ENCODE measurements at regions not wholly inside any gene's neighbourhood (a gene's known extent, or its start where the extent isn't known, plus 50 kb on each side); places are given as distances from the start of the nearest gene placed in this dataset.
"Not testable (repeated sequence)": the region's sequence is repeated elsewhere in the genome, so short reads cannot be mapped to it uniquely, and the experiment has no call there.

- Histone ChIP-seq H3K27ac (replicated peaks) (no peak overlapping the region), H3K4me3 (replicated peaks; ENCODE audit: insufficient read depth, low read length) (no peak overlapping the region), H3K27me3 (ENCODE audit: insufficient read depth, poor library complexity, severe bottlenecking) (no peaks in the 10 kb centered on the region)
- TF ChIP-seq SPI1 (IDR thresholded peaks at IDR 0.05; ENCODE audit: borderline replicate concordance, low read depth) (no peak), REST (IDR thresholded peaks at IDR 0.05; ENCODE audit: insufficient replicate concordance, low read depth) (no peak), CTCF (IDR thresholded peaks at IDR 0.05; ENCODE audit: insufficient read depth, low read length) (no peak), GABPA (IDR thresholded peaks at IDR 0.05; ENCODE audit: low read depth) (no peak), POLR2AphosphoS5 (IDR thresholded peaks at IDR 0.05; ENCODE audit: low read depth) (no peak)
- DNase-seq (ENCODE audit: low read depth in 1 of 2, low spot score in 1 of 2) = no peak
These were observed 223.5 kb downstream of the NDUFA10 start for GRCh38 chr2:239801404-239802184.

- Histone ChIP-seq H3K27ac (replicated peaks) (no peak overlapping the region), H3K27me3 (ENCODE audit: insufficient read depth, poor library complexity, severe bottlenecking) (no peaks in the 10 kb centered on the region), H3K4me3 (replicated peaks; ENCODE audit: insufficient read depth, low read length) (no peak overlapping the region)
- TF ChIP-seq REST (IDR thresholded peaks at IDR 0.05; ENCODE audit: insufficient replicate concordance, low read depth) (no peak), POLR2AphosphoS5 (IDR thresholded peaks at IDR 0.05; ENCODE audit: low read depth) (no peak), CTCF (IDR thresholded peaks at IDR 0.05; ENCODE audit: insufficient read depth, low read length) (no peak), GABPA (IDR thresholded peaks at IDR 0.05; ENCODE audit: low read depth) (no peak), SPI1 (IDR thresholded peaks at IDR 0.05; ENCODE audit: borderline replicate concordance, low read depth) (no peak)
- DNase-seq (ENCODE audit: low read depth in 1 of 2, low spot score in 1 of 2) = no peak
These were observed 224.3 kb downstream of the NDUFA10 start for GRCh38 chr2:239800785-239801386.

- Histone ChIP-seq H3K4me3 (replicated peaks; ENCODE audit: insufficient read depth, low read length) (no peak overlapping the region), H3K27ac (replicated peaks) (no peak overlapping the region), H3K27me3 (ENCODE audit: insufficient read depth, poor library complexity, severe bottlenecking) (no peaks in the 10 kb centered on the region)
- no peak for TF ChIP-seq CTCF (IDR thresholded peaks at IDR 0.05; ENCODE audit: insufficient read depth, low read length)
- TF ChIP-seq GABPA (IDR thresholded peaks at IDR 0.05; ENCODE audit: low read depth) = no peak
- no peak for TF ChIP-seq POLR2AphosphoS5 (IDR thresholded peaks at IDR 0.05; ENCODE audit: low read depth)
- TF ChIP-seq SPI1 (IDR thresholded peaks at IDR 0.05; ENCODE audit: borderline replicate concordance, low read depth) = no peak
- no peak for TF ChIP-seq REST (IDR thresholded peaks at IDR 0.05; ENCODE audit: insufficient replicate concordance, low read depth)
- no peak for DNase-seq (ENCODE audit: low read depth in 1 of 2, low spot score in 1 of 2)
These were observed 227.8 kb downstream of the NDUFA10 start for GRCh38 chr2:239797316-239797715.

GRCh38 chr2:239795761-239796160 lies 229.4 kb downstream of the NDUFA10 start:
- H3K4me3 ChIP-seq (replicated peaks; ENCODE audit: insufficient read depth, low read length); H3K27me3 ChIP-seq (ENCODE audit: insufficient read depth, poor library complexity, severe bottlenecking); DNase-seq (ENCODE audit: low read depth in 1 of 2, low spot score in 1 of 2); H3K27ac ChIP-seq (replicated peaks): not testable (repeated sequence)
